ENCODE measurements at regions not wholly inside any gene's neighbourhood (a gene's known extent, or its start where the extent isn't known, plus 50 kb on each side); places are given as distances from the start of the nearest gene placed in this dataset.

DNA sequence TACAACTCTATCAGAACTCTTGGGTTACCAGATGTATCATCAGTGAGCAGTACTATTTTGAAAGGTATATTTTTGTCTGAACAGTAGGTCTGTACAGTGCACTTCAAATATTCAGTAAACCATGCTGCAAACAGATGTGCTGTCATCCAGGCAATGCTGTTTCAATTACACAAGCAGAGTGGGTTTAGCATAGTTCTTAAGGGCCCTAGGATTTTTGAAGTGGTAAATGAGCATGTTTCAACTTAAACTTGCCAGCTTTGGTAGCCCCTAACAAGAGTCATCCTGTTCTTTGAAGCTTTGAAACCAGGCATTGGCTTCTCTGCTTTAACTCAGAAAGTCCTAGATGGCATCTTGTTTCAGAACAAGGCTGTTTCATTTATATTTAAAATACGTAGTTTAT lies 1519.9 kb downstream of the SUCLG1 start:
- TF ChIP-seq, protein P1, sequence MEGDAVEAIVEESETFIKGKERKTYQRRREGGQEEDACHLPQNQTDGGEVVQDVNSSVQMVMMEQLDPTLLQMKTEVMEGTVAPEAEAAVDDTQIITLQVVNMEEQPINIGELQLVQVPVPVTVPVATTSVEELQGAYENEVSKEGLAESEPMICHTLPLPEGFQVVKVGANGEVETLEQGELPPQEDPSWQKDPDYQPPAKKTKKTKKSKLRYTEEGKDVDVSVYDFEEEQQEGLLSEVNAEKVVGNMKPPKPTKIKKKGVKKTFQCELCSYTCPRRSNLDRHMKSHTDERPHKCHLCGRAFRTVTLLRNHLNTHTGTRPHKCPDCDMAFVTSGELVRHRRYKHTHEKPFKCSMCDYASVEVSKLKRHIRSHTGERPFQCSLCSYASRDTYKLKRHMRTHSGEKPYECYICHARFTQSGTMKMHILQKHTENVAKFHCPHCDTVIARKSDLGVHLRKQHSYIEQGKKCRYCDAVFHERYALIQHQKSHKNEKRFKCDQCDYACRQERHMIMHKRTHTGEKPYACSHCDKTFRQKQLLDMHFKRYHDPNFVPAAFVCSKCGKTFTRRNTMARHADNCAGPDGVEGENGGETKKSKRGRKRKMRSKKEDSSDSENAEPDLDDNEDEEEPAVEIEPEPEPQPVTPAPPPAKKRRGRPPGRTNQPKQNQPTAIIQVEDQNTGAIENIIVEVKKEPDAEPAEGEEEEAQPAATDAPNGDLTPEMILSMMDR (IDR thresholded peaks at IDR 0.05) = no peak
- no peak for TF ChIP-seq POLR2AphosphoS5 (IDR thresholded peaks at IDR 0.05)
